DND-41 (cell line): ENCODE measurements at regions not wholly inside any gene's neighbourhood (a gene's known extent, or its start where the extent isn't known, plus 50 kb on each side); places are given as distances from the start of the nearest gene placed in this dataset.

Experiments used
- CTCF ChIP-seq: IDR thresholded peaks from 2 replicates; pipeline ENCODE4 v1.5.1; 2012; ENCODE audit warnings: borderline replicate concordance, low read length, moderate library complexity, mild to moderate bottlenecking; ENCODE audit not compliant: poor library complexity, severe bottlenecking; ENCODE audit errors: extremely low read depth
- EZH2 ChIP-seq: IDR thresholded peaks from 3 replicates; pipeline ENCODE4 v1.6.1; 2012; ENCODE audit warnings: borderline replicate concordance, low read depth, mild to moderate bottlenecking, moderate library complexity, low read length, inconsistent platforms; ENCODE audit not compliant: severe bottlenecking

- TF ChIP-seq CTCF (no peak), EZH2 (no peak)
Observed at GRCh38 chrX:26722666-26723428, 506.9 kb downstream of the MAGEB5 start.
